GM18861 (cell line): ENCODE measurements at regions not wholly inside any gene's neighbourhood (a gene's known extent, or its start where the extent isn't known, plus 50 kb on each side); places are given as distances from the start of the nearest gene placed in this dataset.

Experiments used
- ATAC-seq: cut with Tn5 transposase; IDR thresholded peaks from one replicate; pipeline ENCODE4 v1.9.1; 2021; ENCODE audit not compliant: unreplicated experiment

DNA sequence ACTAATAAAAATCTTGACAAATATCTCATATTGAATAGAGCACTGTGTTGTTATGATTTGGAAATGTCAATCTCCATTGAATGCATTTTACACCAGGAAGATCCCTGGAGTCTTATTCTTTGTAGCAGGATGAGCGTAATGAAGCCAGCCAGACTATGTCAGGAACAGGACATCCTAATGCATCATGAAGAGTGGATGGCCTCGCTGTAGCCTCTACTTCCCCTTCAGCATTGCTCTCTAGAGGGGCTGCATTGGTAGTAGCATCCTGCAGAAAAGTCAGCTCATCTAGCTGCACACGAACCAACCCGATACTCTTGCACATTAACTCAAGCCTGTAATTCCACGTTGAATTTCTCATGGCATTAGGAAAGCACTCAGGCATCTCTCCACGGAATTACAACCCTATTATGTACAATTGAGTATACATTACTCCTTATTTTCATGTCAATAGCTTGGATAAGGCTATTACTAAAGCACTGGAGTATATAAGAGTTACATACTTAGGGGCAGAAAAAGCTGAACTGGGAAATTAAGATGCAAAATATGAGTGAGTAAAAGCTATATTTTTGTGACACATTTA is 76.1 kb downstream of the CMPK2 start:
- ATAC-seq = no peak

GRCh38 chr2:6791682-6792081 is 74.0 kb downstream of the CMPK2 start:
- no peak for ATAC-seq

DNA sequence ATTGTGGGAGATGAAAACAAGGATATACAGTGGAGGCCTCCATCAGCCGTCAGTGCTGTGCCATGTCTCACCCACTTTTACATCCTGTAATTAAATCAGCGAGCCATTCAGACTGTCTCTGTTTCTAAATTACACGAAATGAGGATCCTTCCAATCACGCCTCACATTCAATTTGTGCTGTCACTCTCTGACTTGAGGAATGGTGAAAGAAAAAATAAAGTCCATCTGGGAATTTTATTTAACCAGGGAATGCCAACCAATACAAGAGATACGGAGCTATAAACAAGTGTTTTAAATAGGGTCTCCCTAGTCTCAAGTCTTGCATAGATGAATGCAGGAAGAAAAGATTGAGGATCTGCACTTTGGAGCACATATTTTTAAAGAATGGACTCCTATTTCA is 72.8 kb downstream of the CMPK2 start:
- ATAC-seq = no peak

DNA sequence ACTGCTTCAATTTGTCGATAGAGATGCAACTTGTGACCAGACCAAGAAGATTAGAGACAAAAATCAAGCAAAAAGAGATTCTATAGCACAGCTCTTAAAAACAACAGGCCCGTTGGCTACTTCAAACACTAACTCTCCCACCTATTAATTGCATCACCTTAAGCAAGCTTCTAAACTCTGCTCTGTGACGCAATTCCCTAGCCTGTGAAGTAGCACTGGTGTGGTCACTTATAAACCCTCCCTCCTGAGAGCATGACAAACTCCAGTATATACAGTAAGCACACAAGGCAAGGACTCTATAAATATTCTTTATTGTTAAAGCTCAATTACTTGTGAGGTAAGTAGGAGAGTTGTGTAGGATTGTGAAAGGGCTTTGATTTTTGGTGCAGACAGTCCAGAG is 72.3 kb downstream of the CMPK2 start:
- no peak for ATAC-seq

DNA sequence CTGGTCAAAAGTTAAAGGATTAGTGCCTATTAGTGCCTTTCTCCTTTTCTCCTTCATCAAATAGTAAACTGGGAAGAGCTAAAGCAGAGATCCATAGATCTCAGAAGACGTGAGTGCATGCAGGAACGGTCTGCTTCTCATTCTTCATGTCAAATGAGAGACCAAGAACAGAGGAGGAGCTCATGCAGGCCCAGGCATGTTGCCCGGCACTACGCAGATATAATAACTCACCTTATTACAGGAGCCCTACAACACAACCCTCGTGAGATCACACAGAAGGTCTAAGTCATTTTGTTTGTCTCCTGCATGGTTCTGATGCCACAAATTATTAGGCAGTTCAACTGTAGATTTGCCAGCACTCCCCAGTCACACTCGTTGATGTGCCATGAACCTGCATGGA is 71.8 kb downstream of the CMPK2 start:
- ATAC-seq = no peak

- no peak for ATAC-seq
Measured at GRCh38 chr2:6794448-6794847, 71.3 kb downstream of the CMPK2 start.
